GF-D8 (cell line): ENCODE measurements at regions not wholly inside any gene's neighbourhood (a gene's known extent, or its start where the extent isn't known, plus 50 kb on each side); places are given as distances from the start of the nearest gene placed in this dataset.
"Not testable (repeated sequence)": the region's sequence is repeated elsewhere in the genome, so short reads cannot be mapped to it uniquely, and the experiment has no call there.

Experiments
- DNase-seq: peaks from one replicate; lab custom pipeline; 2025; lab: John Stamatoyannopoulos, UW

DNA sequence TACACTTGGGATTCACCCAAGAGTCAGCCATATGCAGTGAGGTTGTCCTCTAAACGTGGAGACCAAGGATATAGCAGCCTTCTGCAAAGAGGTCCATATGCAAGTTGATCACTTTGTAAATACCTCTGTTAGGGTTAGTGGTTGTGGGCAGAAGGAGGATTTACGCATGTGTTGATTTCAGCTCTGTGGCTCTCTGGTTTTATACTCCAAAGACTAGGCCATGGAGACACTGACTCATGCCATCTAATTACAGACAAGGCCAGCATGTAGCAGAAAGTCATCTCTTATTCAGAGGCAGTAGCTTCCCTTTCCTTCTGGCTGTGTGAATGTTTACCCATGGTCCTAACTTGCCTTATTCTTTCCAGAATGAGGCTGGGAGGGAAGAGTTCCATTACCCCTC is 140.9 kb upstream of the GOLGA6L4 start:
- not testable (repeated sequence) for DNase-seq

DNA sequence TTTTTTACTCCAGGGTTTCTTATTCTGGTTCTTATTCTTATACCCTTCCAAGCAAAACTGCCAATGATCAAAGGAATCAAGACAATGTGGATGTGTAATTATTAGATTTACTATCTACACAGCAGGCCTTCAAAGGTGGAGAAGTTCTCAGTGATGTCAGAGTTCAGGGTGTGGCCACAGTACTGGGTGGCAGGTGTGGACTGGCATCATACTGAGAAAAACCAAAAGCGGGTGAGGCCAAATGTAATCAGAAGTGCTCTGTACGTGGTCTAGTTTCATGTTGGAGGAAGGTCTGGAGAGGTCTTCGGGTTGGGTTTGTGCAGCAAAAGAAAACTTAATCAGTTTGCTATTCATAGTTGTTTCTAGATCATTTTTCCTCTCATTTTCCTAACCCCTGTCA is 138.5 kb upstream of the GOLGA6L4 start:
- not testable (repeated sequence) for DNase-seq

DNA sequence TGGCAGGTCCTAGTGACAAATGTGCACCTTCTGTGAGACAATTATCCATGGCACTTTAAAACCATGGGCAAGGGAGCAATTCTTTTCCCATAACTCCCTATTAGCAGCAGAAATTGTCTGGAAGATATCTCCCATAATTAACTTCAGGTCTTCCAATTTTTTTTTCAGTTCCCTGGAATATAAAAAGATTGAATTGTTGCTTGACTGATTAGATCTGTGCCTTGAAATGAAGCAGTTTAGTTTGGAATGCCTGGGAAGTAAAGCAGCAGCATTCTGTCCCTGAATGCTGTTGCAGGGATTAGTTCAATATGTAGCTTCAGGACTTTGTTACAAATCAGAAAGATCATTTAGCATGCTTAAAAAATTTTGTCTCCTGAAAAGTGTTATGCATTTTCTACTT is 137.0 kb upstream of the GOLGA6L4 start:
- no peak for DNase-seq

DNA sequence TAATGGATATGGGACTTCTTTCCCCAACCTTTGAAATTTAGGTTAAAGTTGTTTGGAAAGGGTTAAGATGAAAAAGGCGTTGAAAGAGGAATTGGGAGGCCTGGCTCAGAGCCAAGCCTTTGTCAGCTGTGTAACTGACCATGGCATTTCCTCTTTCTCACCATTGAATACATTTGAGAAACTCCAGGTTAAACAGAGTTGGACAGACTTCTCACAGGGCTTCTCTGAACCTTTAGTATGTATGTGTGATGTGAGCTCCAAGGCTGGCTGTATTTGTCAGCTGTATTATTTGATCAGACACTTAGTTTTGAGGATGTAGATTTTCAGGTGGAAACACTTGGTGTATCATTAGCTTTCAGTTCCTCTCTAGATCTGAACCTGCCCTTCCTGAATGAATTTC is 136.4 kb upstream of the GOLGA6L4 start:
- DNase-seq = peak; percentile 1

DNA sequence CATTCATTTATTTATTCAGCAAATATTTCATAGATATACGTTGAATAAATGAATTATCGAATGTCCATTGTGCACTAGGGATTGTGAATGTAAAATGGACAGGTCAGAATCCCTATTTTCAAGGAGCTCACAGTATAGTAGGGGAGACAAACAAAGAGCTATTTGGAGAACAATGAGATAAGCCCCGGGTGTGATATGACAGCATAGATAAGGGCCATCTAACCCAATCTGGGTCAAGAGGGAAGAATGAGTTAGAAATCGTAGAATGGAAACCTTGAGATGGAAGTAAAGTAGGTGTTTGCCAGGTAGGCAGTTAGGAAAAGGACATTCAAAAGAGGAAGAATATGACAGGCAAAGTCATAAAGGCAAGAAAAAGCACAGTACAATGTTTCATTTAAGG is 132.2 kb upstream of the GOLGA6L4 start:
- DNase-seq = no peak

DNA sequence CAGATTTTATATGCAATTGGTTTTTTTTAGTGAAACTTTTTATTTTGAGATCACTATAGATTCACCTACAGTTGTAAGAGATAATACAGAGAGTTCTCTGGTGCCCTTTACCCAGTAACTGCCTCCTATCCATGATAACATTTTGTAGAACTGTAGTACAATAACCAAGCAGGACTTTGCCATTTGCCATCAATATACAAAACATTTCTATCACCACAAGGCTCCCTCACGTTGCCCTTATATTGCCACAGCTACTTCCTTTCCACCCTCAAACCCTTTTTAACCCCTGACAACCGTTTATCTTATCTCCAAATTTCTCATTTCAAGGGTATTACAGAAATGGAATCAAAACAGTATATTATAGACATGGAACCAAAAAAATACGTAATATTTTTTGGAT is 130.7 kb upstream of the GOLGA6L4 start:
- DNase-seq = no peak

DNA sequence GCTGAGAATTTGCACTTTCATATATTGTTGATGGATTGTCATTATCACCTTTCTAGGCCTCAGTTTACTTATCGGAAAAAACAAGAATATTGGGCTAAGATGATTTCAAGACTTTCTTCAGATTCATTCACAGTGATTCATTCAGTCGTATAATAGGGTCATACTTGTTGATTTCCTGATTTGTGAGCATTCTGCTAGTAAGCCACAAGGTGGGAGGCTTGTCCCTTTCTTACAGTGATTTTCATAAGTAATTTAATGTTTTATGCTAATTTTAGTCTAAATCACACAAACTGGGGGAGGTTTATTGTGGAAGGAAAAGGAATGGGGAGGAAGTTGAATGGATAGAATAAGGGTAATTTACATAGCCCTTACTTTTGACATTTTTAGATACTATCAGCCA is 126.8 kb upstream of the GOLGA6L4 start:
- DNase-seq = no peak

DNA sequence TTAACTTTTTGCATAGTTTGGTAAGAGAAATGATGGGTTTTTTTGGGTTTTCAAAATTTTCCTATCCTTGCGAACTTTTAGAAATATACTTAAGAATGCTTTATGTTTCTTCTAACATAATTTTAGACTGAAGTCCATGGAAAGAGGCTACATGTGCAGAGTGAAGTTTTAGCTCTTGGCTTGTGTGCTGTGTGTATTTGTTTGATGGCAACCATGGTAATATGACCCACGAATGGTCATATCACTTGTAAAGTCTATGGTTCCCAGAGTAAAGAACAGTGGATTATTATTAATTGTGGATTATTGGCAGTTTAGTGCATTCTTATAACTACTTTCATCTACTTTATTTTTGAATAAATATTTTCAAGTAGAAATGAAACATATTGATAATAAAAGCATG is 124.0 kb upstream of the GOLGA6L4 start:
- DNase-seq = no peak

DNA sequence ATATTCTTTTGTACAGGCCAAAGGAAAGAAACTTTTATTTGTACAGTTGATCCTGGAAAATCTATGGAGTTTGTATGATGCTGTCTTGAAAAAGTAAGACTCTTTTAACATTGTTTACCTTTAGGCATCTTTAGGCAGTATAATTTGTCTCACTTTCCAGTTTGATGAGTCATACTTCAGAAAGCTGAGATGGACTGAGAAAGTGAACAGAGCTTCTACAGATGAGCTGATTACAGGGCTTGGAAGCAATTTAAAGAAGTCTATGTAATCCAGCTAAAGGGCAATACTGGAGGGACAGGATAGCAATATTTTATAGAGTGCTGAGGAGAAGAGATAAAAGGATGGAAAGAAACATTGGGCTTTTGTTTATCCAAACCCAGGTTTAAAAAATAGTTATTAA is 123.5 kb upstream of the GOLGA6L4 start:
- DNase-seq = no peak

DNA sequence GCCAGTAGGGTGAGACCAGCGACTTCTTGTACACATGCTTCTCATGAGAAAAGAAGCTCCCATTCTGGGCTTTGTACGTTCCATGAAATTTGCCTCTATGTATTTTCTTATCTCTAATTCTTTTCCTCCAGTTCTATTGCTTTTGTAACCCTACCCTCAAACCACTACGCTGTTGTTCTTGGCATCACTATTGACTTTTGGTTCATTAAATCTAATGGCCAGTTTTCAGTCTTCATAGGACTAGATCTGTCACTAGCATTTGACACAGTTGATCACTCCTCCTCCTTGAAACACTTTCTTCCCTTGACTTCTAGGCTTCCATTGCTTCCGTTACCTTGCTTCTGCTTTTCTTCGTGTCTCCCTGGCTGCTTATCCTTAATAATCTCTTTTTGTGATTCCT is 121.7 kb upstream of the GOLGA6L4 start:
- DNase-seq = no peak

DNA sequence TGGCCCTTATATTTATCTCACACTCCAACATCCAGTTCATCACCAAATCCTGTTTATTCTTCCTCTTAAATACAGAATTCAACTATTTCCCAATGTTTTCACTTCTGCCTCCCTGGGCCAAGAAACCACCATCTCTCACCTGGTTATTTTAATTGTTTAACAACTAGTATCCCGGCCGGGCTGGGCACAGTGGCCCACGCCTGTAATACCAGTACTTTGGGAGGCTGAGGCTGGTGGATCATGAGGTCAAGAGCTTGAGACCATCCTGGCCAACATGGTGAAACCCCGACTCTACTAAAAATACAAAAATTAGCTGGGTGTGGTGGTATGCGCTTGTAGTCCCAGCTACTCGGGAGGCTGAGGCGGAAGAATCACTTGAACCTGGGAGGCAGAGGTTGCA is 120.9 kb upstream of the GOLGA6L4 start:
- DNase-seq = not testable (repeated sequence)

DNA sequence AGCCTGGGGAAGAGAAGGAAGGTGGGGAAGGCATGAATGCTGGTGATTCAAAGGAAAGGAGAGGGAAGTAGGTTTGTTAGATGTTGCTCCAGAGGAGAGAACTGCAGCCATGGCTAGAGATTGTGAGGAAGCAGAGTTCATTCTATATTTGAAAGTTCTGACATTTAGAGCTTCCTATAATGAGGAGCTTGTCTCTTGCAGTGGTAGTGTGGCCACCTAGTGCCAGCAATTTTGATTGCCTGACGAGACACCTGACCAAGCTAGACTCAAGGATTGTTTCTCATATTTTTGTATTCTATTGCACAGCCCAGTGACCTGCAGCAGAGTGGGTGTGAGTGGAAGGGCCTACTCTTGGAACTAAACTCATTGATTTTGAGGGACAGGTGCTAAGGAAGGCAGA is 116.2 kb upstream of the GOLGA6L4 start:
- not testable (repeated sequence) for DNase-seq

DNA sequence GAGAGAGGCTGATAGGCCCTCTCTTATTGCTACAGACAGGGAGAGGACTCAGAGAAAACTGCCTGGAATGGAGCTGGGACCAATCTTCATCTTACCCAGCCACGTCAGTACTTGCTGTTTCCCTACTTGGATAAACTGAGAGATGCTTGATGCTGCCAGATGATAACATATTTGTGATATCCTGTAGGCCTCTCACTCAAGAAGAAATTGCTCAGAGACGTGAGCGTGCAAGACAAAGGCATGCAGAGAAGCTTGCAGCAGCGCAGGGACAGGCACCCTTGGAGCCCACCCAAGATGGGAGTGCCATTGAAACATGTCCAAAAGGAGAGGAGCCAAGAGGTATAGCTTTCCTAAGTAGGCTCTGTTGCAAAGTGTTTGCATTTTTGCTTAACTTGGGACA is 114.7 kb upstream of the GOLGA6L4 start:
- not testable (repeated sequence) for DNase-seq

DNA sequence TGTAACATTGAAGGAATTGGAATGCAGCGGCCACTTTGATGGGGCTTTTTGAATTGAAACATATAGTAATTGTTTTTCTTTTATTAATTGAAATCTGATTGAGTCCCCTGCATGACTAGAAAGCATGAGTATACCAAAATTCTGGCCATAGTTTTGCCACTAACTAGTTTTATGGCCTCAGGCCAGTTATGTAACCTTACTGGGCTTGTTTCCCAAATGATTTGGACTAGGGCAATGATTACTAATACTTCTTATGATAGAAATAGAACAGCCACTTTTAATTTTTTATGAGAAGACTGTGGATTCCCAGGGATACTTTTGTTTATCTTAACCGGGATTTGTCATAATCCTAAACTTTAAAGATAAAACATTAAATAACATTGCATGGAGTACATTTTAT is 106.9 kb upstream of the GOLGA6L4 start:
- DNase-seq = not testable (repeated sequence)

DNA sequence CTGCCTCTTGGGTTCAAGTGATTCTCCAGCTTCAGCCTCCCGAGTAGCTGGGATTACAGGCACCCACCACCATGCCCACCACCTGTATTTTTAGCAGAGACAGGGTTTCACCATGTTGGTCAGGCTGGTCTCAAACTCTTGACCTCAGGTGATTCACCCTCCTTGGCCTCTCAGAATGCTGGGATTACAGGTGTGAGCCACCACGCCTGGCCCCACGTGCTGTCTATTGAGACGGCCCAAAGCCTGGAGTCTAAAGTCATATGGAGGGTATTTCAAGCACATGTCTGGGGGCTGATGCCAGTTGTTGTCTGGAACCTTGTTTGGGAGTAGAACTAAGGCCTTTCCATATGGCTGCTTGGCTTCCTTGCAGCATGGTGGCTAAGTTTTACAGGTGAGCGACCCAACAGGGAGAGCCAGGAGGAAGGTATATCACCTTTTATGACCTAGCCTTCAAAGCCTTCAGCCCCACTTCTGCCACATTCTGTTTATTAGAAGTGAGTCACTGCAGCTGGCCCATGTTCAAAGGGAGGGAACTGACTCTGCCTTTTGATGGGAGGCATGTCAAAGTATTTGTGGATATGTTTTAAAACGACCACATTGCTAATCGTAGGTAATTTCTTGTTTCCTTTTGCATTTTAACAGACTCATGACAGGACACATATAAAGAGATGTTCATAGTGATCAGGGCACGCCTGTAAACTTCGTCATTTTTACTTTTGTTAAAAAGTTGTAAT is 105.3 kb upstream of the GOLGA6L4 start:
- DNase-seq = not testable (repeated sequence)

DNA sequence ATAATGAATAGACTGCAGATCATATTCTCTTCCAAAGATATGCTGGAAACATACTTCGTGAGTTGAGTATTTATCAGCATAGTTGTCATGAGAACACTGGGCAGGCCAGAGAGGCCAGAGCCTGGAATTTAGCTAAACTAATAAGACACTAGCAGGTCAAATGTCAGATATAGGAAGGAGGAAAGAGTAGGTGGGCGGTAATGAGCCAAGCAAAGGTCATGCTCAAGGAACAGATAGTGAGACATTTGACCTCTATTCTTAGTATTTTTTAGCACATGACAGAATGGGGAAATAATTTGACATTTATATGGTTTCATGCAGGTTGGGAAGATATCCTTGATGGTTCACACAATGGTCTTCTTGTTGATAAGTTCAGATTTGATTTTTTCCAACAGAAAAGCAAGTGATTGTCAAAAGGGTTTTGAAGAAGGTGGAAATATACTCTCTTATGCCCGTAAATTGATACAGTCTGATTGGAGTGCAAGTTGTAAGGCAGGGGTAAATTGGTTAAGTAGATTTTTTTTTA is 99.6 kb upstream of the GOLGA6L4 start:
- DNase-seq = not testable (repeated sequence)

DNA sequence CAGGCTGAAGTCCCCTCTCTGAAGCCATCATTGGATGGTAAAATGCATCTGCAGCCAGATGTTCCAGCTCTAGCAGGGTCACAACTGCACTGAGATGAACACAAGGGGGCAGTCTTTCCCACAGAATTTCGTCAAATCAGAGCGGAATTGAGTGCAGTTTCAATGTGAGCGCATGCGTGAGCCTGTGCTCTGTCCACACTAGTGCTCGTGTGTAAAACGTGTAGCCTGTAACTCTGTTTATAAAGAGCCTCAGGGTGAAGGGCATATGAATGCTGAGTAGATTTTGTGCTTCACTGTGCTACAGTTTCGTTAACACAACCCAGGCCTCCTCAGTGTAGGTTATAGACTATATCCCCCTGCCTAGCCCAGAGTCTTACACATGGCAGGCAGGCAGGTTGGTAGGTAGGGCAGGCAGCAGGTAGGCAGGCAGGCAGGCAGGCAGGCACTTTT is 92.7 kb upstream of the GOLGA6L4 start:
- DNase-seq = peak; percentile 21

DNA sequence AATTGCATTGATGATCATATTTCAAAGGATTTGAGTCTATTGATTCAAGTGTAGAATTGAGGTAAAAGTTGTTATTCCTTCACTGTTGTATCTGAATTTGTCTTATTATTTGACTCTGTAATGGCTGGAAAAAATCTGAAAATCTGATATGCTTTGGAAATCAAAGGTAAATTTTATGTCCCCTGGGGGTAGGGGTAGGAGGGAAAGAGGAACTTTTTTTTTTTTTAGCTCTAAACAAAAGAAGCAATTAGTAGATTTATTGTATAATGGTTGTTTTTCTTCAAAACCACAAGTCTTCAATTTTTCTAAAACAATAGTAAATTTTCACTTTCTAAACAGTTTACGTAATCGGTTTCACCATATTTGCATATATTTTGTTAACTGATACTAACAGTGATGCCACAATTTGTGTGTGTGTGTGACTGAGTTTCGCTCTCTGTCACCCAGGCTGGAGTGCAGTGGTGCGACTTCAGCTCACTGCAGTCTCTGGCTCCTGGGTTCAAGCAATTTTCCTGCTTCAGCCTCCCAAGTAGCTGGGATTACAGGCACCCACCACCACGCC is 91.7 kb upstream of the GOLGA6L4 start:
- no peak for DNase-seq

DNA sequence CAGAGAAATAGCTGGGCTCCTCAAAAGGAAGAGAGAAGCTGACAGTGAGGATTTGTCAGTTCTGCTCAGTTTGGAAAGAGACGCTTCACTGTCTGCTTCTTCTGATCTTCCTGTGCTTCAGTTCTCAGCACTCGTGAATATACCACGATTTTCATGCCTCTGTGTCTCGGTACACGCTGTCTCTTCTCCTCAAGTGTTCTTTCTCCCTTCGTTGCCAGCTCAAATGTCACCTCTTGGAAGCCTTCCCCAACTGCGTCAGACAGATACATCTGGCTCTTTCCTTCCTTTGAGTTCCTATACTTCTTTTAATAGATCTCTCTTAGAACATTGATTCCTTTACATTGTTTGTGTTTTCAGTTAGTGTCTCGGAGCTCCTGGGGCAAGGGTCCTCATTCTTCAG is 90.6 kb upstream of the GOLGA6L4 start:
- DNase-seq = not testable (repeated sequence)

DNA sequence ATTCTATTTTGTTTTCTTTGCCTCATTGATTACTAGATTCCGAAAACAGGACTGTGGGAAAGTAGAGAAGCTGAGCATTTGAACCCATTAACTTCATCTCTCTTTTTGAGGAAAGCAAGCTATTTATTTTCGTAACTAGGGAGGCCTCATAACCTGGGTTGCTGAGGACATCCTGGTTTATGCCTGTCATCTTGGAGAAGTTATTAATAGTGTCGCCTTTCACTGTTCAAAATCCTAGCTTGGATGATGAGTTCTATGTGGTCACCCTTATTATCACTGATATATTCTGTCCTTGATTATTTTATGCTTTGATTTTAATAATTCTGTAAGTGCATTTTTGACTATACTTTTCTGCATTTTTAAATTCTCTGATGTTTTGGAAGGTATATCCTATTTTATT is 89.3 kb upstream of the GOLGA6L4 start:
- DNase-seq = not testable (repeated sequence)

DNA sequence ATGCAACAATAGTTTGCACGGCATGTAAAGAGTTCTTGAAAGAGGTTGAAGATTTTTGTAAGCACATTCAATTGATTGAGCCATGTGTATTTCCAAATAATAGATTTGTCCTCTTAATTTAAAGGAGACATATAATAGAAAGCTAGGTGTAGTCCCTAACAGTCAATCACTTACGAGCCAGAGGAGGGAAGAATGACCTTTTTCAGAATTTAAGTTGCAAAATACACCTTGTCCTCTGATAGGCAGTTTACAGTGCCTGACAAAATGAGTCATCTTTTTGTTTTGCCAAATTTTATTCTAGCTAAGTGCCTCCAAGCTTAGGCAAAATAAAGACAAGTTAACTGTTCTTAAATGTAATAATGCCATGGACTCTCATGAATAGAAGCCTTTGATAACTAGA is 88.3 kb upstream of the GOLGA6L4 start:
- DNase-seq = not testable (repeated sequence)

DNA sequence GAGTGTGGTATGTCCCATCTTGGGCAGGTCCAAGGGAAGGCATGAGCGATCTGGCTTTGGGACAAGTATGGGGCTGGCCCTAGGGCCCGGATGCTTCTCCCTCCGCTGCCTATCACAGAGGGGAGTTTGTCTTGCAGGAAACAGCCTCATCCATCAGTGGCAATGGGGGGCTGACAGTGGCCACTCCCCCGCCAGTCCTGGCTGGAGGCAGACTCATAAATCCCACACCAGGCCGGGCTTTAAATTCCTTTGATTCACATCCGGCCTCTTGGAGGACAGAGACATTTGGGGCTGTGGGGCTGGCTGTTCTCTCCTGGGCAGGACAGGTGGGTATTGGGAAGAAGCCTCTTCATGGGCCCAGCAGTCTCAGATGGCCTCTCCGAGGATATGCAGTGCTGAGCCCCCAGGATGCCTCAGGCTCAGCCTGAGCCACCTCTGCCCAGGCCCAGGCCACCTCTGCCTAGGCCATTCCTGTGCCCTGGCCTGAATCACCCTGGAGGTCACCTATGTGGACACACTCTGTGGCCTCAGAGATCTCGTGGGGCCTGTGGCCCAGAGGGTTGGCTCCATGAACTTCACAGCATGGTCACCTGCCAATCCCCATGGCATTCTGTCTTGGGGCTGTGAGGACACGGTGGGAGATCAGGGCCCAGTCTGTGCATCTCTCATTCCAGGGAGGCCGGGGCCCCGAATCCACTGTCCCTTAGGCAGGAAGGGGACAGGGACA is 84.2 kb upstream of the GOLGA6L4 start:
- DNase-seq = no peak

DNA sequence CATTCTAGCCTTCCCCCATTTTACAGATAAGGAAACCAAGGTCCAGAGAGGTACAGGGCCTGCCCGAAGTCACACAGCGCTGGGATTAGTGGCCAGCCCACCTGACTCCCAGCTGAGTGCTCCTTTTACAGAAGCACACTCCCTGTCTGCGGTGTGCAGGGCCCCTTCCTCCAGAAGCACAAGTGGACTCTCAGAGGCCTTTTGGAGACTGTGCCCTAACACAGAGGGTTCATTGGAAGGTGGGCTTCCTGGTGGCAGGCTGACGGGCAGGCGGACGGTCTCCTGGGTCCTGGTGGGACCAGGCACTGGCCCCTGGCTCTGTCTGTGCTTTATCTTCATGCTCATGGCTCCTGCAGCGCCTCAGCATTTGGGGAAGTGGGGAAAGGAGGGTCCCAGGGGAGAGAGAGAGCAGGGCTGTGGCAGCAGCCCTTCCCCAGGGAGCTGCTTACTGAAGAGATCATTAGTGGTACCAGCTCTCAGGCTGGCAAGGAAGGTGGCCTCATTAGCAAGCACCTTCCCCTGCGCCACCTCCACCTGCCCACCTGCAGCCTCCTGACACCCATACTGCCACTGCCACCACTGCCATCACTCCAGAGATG is 83.1 kb upstream of the GOLGA6L4 start:
- not testable (repeated sequence) for DNase-seq
